ENCODE measurements at regions not wholly inside any gene's neighbourhood (a gene's known extent, or its start where the extent isn't known, plus 50 kb on each side); places are given as distances from the start of the nearest gene placed in this dataset.

DNA sequence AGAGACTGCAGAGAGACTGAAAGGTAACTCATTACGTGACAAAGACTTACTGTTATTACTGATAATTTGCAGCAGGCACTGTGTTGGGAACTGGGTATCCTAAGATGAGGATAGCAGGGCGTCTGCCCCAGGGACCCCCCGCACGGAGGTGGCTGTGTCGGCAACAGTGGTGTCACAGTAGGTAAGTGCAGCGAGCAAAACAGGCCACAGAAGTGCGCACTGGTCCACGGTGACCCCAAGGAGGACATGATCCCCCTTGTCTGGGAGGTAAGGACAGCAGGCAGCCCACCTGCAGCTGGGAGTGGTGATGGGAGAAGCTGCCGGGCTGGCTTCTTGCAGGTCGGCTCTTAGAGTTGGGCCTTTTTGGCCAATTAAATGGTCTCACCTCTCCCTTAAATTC lies 82.9 kb downstream of the FAM43A start:
- Histone ChIP-seq H3K27ac (peak overlapping the region in 1 of 4 donors; percentile 4), H3K4me3 (peak overlapping the region in 1 of 4 donors; percentile 39)
- no peak for FAIRE-seq

GRCh38 chr3:194769020-194769643 lies 83.4 kb downstream of the FAM43A start:
- Histone ChIP-seq H3K4me1 (peaks cover 0 to 5% (median 0%) of the 10 kb centered on the region in 3 donors), H3K27ac (peak overlapping the region in 1 of 4 donors; percentile 4), H3K9me3 (no peaks in the 10 kb centered on the region), H3K27me3 (no peaks in the 10 kb centered on the region), H3K4me3 (peak overlapping the region in 3 of 4 donors; percentile 9 to 43 (median 39)), H3K36me3 (no peaks in the 10 kb centered on the region)
- FAIRE-seq = peak; percentile 95
- peak; percentile 83 to 97 (median 96) for DNase-seq
- TF ChIP-seq, protein P1, sequence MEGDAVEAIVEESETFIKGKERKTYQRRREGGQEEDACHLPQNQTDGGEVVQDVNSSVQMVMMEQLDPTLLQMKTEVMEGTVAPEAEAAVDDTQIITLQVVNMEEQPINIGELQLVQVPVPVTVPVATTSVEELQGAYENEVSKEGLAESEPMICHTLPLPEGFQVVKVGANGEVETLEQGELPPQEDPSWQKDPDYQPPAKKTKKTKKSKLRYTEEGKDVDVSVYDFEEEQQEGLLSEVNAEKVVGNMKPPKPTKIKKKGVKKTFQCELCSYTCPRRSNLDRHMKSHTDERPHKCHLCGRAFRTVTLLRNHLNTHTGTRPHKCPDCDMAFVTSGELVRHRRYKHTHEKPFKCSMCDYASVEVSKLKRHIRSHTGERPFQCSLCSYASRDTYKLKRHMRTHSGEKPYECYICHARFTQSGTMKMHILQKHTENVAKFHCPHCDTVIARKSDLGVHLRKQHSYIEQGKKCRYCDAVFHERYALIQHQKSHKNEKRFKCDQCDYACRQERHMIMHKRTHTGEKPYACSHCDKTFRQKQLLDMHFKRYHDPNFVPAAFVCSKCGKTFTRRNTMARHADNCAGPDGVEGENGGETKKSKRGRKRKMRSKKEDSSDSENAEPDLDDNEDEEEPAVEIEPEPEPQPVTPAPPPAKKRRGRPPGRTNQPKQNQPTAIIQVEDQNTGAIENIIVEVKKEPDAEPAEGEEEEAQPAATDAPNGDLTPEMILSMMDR (IDR thresholded peaks at IDR 0.05) = no peak
- intact Hi-C loops (cut with DNase I) = no loop called here
- peak; percentile 98 to 100 (median 100) for ATAC-seq
- 0 to 2% methylated on average over 16 of the region's 16 CpGs for WGBS, 2 donors

More for the DNA sequence above, 82.9 kb downstream of the FAM43A start:
- Histone ChIP-seq H3K9me3 (no peaks in the 10 kb centered on the region), H3K4me1 (peaks cover 0 to 5% (median 0%) of the 10 kb centered on the region in 3 donors), H3K27me3 (no peaks in the 10 kb centered on the region), H3K36me3 (no peaks in the 10 kb centered on the region)
- TF ChIP-seq, protein P1 (IDR thresholded peaks at IDR 0.05) = no peak
- WGBS, 2 donors = 80 to 84% methylated on average over 10 of the region's 10 CpGs
- intact Hi-C loops (cut with DNase I) = no loop called here
- peak in 1 of 6 donors; percentile 67 for DNase-seq
- no peak for ATAC-seq

- Histone ChIP-seq H3K4me1 (peaks cover 0 to 5% (median 0%) of the 10 kb centered on the region in 3 donors), H3K27ac (no peak overlapping the region), H3K36me3 (no peaks in the 10 kb centered on the region), H3K9me3 (no peaks in the 10 kb centered on the region), H3K4me3 (no peak overlapping the region), H3K27me3 (no peaks in the 10 kb centered on the region)
- DNase-seq (no peak), FAIRE-seq (no peak), ATAC-seq (no peak)
- TF ChIP-seq, protein P1 (IDR thresholded peaks at IDR 0.05) = no peak
- intact Hi-C loops (cut with DNase I) = no loop called here
- 61 to 73% methylated on average over 13 of the region's 13 CpGs for WGBS, 2 donors
Observed at GRCh38 chr3:194772241-194773000, 86.7 kb downstream of the FAM43A start.

DNA sequence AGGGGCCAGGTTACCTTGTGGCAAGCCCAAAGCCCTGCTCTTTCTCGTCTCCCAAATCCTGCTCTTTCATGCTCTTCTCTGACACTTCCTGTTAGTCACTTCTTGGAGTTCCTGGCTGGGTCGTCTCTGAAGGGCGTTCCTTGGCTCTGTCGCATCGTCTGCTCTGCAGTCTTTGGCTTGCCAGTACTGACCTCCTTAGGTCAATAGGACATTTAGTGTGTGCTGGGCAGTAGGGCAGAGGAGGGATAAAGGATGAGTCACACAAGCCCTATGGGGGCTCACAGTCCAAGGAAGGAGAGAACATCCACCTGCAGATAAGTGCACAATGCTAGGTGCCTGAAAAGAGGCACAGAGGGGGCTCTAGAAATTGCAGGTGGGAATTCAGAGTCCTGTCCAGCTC lies 87.5 kb downstream of the FAM43A start:
- no peaks in the 10 kb centered on the region for H3K27me3 ChIP-seq
- intact Hi-C loops (cut with DNase I) = no loop called here
- H3K4me3 ChIP-seq = no peak overlapping the region
- no peak overlapping the region for H3K27ac ChIP-seq
- no peaks in the 10 kb centered on the region for H3K36me3 ChIP-seq
- DNase-seq (no peak), FAIRE-seq (no peak), ATAC-seq (no peak)
- TF ChIP-seq, protein P1 (IDR thresholded peaks at IDR 0.05) = no peak
- H3K9me3 ChIP-seq = no peaks in the 10 kb centered on the region
- peaks cover 0 to 5% (median 0%) of the 10 kb centered on the region in 3 donors for H3K4me1 ChIP-seq
- 38 to 58% methylated on average over 5 of the region's 5 CpGs for WGBS, 2 donors
